Heart right ventricle (tissue), 16 donors: ENCODE measurements at regions not wholly inside any gene's neighbourhood (a gene's known extent, or its start where the extent isn't known, plus 50 kb on each side); places are given as distances from the start of the nearest gene placed in this dataset.

ENCODE experiments used
- ATAC-seq, 8 donors: fragments of 200-7000 bp; cut with Tn5 transposase; one replicate each; pipeline ENCODE4 v1.9.1; 2020; ENCODE audit warnings: mild to moderate bottlenecking in 8 of 8, moderate library complexity in 8 of 8, moderate number of reproducible peaks in 1 of 8
- DNase-seq, 2 donors: peaks; one replicate each; pipeline ENCODE4 v3.0.0-alpha.2; 2020
- H3K27ac ChIP-seq, 10 donors: fragments of 200-600 bp; sonication (generic) in 2 of 10; one replicate each; pipeline versions ENCODE4 v1.5.0 to v1.8.0; 2020 to 2022; ENCODE audit warnings: mild to moderate bottlenecking in 3 of 10
- H3K27me3 ChIP-seq, 7 donors: fragments of 200-600 bp; one replicate each; pipeline ENCODE4 v1.8.0; 2021 to 2022; ENCODE audit warnings: mild to moderate bottlenecking in 2 of 7
- H3K36me3 ChIP-seq, 9 donors: fragments of 200-600 bp; sonication (generic) in 1 of 9; one replicate each; pipeline versions ENCODE4 v1.5.0 to v1.8.0; 2020 to 2022; ENCODE audit warnings: mild to moderate bottlenecking in 2 of 9
- H3K4me1 ChIP-seq, 9 donors: fragments of 200-600 bp; sonication (generic) in 1 of 9; one replicate each; pipeline versions ENCODE4 v1.5.0 to v1.8.0; 2020 to 2022; ENCODE audit warnings: mild to moderate bottlenecking in 4 of 9
- H3K4me3 ChIP-seq, 10 donors: fragments of 200-600 bp; sonication (generic) in 2 of 10; one replicate each; pipeline versions ENCODE4 v1.5.0 to v1.8.0; 2020 to 2022; ENCODE audit warnings: mild to moderate bottlenecking in 7 of 10, moderate library complexity in 2 of 10
- H3K9me3 ChIP-seq, 11 donors: fragments of 200-600 bp in 10 of 11; sonication (generic) in 2 of 11; one replicate each; pipeline versions ENCODE4 v1.5.0 to v1.8.0; 2013 to 2022; ENCODE audit warnings: mild to moderate bottlenecking in 2 of 11, control low read depth in 1 of 11, moderate library complexity in 1 of 11
- CTCF ChIP-seq, 9 donors: fragments of 200-600 bp; sonication (generic) in 2 of 9; IDR thresholded peaks; one replicate each; pipeline versions ENCODE4 v1.5.0 to v1.8.0; 2021 to 2022; ENCODE audit warnings: antibody characterized with exemption in 9 of 9, mild to moderate bottlenecking in 5 of 9, moderate library complexity in 1 of 9
- WGBS, 2 donors: extraction: QIAGEN DNeasy Blood & Tissue Kit; methylation state at CpG; one replicate each; pipeline ENCODE4 v1.1.7; 2013; ENCODE audit warnings: inconsistent platforms in 1 of 2; 5-methylcytosine and 5-hydroxymethylcytosine counted together
- intact Hi-C, 10 donors: fragments of 100-400 bp; cut with DNase I; formaldehyde crosslinking; loops; one replicate each; pipeline versions ENCODE4 v1.11.1 to v1.14.2; 2022
- donor health status: Arrhythmogenic right ventricular cardiomyopathy.
- donor health status: ischemic (EF 13 %, LVEDD 7.1; RV severe dilation, severe dysfunction).
- donor health status: healthy with polysubstance abuse.
- donor health status: DM: no; HTN: yes; CAD: no.
- donor health status: DM: no; HTN: no; CAD: no.
- donor health status: ischemic (EF 25% LVEDD 6.9; RV normal size, moderate dysfunction).
- donor health status: ischemic (EF 25% LVEDD 5.7; RV mildly dilated, moderate dysfunction).
- donor health status: healthy.
- donor health status: DM: yes; HTN: yes; CAD: no.
- donor health status: Ischemic cardiomyopathy.
- donor health status: ischemic (EF 35%, LVEDD 5.7; RV mildly dilated, moderate dysfunction).
- donor health status: nonischemic (EF 11% LVEDD 7.7; RV severe dilation, severe dysfunction).
- donor health status: DM: yes; HTN: yes; CAD: no.
- donor health status: PGD.
- donor health status: ischemic (EF 29% LVEDD 5.4; RV normal size, mild dysfunction).
- donor health status: nonischemic (EF 23%, LVEDD 6.1; RV moderate dilation, normal function).

- Histone ChIP-seq H3K9me3 (no peaks in the 10 kb centered on the region), H3K4me1 (peaks cover 0 to under 1% (median 0%) of the 10 kb centered on the region in 9 donors), H3K27me3 (peaks cover 0 to 19% (median 3%) of the 10 kb centered on the region in 7 donors), H3K36me3 (no peaks in the 10 kb centered on the region), H3K27ac (no peak overlapping the region), H3K4me3 (no peak overlapping the region)
- TF ChIP-seq CTCF (IDR thresholded peaks at IDR 0.05): no peak
- 84 to 87% methylated on average over 2 of the region's 2 CpGs for WGBS, 2 donors
- DNase-seq (no peak), ATAC-seq (no peak)
- intact Hi-C loops: no loop called here
These were observed 158.2 kb upstream of the ZBED5 start for GRCh38 chr11:11016068-11016467.

- no peak for TF ChIP-seq CTCF (IDR thresholded peaks at IDR 0.05)
- Histone ChIP-seq H3K4me1 (peaks cover 0 to 11% (median 3%) of the 10 kb centered on the region in 9 donors), H3K4me3 (no peak overlapping the region), H3K27me3 (peaks cover 0 to 29% (median 12%) of the 10 kb centered on the region in 7 donors), H3K27ac (no peak overlapping the region), H3K9me3 (no peaks in the 10 kb centered on the region), H3K36me3 (no peaks in the 10 kb centered on the region)
- 77 to 80% methylated on average over 5 of the region's 5 CpGs for WGBS, 2 donors
- ATAC-seq (no peak), DNase-seq (no peak)
- intact Hi-C loops: no loop called here
These were observed 153.8 kb upstream of the ZBED5 start for GRCh38 chr11:11011617-11012016.

DNA sequence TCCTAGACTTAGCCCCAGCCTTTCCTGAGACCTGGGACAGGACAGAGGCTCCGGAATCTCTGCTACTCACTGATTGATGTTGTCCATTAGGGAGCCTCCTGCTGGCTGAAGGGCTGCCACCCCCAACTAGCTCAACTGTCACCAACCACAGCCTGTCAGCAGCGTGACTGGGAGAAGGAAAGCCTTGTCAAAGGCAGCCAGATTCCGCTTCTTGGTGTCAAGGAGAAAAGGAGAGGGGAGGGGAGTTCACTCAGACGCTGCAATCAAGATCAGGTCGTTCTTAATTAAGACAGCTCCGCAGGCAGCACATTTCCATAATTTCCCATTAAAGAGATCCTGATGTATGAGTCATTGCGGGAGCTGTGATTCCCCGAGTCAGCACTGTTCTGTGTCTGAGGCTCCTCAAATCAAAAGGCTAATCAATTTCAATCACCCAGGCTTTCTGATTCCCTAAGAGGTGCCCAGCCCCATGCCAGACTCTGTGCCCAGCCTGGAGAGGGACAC, 152.8 kb upstream of the ZBED5 start:
- WGBS, 2 donors: 8 to 11% methylated on average over 7 of the region's 8 CpGs
- Histone ChIP-seq H3K27ac (no peak overlapping the region), H3K4me3 (no peak overlapping the region), H3K27me3 (peaks cover 0 to 29% (median 12%) of the 10 kb centered on the region in 7 donors), H3K36me3 (no peaks in the 10 kb centered on the region), H3K4me1 (peaks cover 0 to 11% (median 3%) of the 10 kb centered on the region in 9 donors), H3K9me3 (peaks cover 0 to 3% (median 0%) of the 10 kb centered on the region in 11 donors)
- ATAC-seq: peak; percentile 67 to 95 (median 84)
- intact Hi-C loops: no loop called here
- DNase-seq: peak; percentile 31 to 49
- TF ChIP-seq CTCF (IDR thresholded peaks at IDR 0.05): peak in 8 of 9 donors; percentile 12 to 66 (median 52)

- TF ChIP-seq CTCF (IDR thresholded peaks at IDR 0.05): no peak
- 62 to 68% methylated on average over 4 of the region's 4 CpGs for WGBS, 2 donors
- Histone ChIP-seq H3K27ac (no peak overlapping the region), H3K4me3 (no peak overlapping the region), H3K27me3 (peaks cover 0 to 29% (median 11%) of the 10 kb centered on the region in 7 donors), H3K4me1 (peaks cover 0 to 11% (median 3%) of the 10 kb centered on the region in 9 donors), H3K9me3 (peaks cover 0 to 9% (median 0%) of the 10 kb centered on the region in 11 donors), H3K36me3 (no peaks in the 10 kb centered on the region)
- intact Hi-C loops: loop anchor here in 1 of 10 donors (5.0 kb wide), 2 partner anchors 67 to 217 kb away; no protein-coding TSS in a partner anchor
- no peak for ATAC-seq
- no peak for DNase-seq
These were observed 151.3 kb upstream of the ZBED5 start for GRCh38 chr11:11009179-11009578.
